ENCODE measurements at regions not wholly inside any gene's neighbourhood (a gene's known extent, or its start where the extent isn't known, plus 50 kb on each side); places are given as distances from the start of the nearest gene placed in this dataset.

GRCh38 chr11:109828387-109828786 is 264.8 kb upstream of the ZC3H12C start:
- no peak overlapping the region for H3K4me3 ChIP-seq (ENCODE audit: low read depth, low read length)
- DNase-seq (ENCODE audit: low read depth), result no peak

- DNase-seq (ENCODE audit: low read depth), result no peak
- no peak overlapping the region for H3K4me3 ChIP-seq (ENCODE audit: low read depth, low read length)
Measured at GRCh38 chr11:109838026-109838425, 255.2 kb upstream of the ZC3H12C start.

- no peak overlapping the region for H3K4me3 ChIP-seq (ENCODE audit: low read depth, low read length)
- peak; percentile 7 for DNase-seq (ENCODE audit: low read depth)
Measured at GRCh38 chr11:109845437-109845836, 247.8 kb upstream of the ZC3H12C start.

GRCh38 chr11:109847621-109848020 is 245.6 kb upstream of the ZC3H12C start:
- H3K4me3 ChIP-seq (ENCODE audit: low read depth, low read length), result no peak overlapping the region
- DNase-seq (ENCODE audit: low read depth), result no peak

GRCh38 chr11:109849051-109849450 is 244.1 kb upstream of the ZC3H12C start:
- H3K4me3 ChIP-seq (ENCODE audit: low read depth, low read length), result no peak overlapping the region
- DNase-seq (ENCODE audit: low read depth), result no peak

GRCh38 chr11:109849946-109850345 is 243.2 kb upstream of the ZC3H12C start:
- DNase-seq (ENCODE audit: low read depth), result no peak
- no peak overlapping the region for H3K4me3 ChIP-seq (ENCODE audit: low read depth, low read length)

GRCh38 chr11:109851780-109852390 is 241.3 kb upstream of the ZC3H12C start:
- H3K4me3 ChIP-seq (ENCODE audit: low read depth, low read length), result no peak overlapping the region
- peak; percentile 22 for DNase-seq (ENCODE audit: low read depth)

- H3K4me3 ChIP-seq (ENCODE audit: low read depth, low read length), result no peak overlapping the region
- peak; percentile 48 for DNase-seq (ENCODE audit: low read depth)
Measured at GRCh38 chr11:109853156-109853776, 239.9 kb upstream of the ZC3H12C start.

- no peak overlapping the region for H3K4me3 ChIP-seq (ENCODE audit: low read depth, low read length)
- no peak for DNase-seq (ENCODE audit: low read depth)
Measured at GRCh38 chr11:109854731-109855130, 238.5 kb upstream of the ZC3H12C start.

GRCh38 chr11:109856928-109857327 is 236.3 kb upstream of the ZC3H12C start:
- DNase-seq (ENCODE audit: low read depth), result no peak
- no peak overlapping the region for H3K4me3 ChIP-seq (ENCODE audit: low read depth, low read length)

GRCh38 chr11:109857637-109858036 is 235.6 kb upstream of the ZC3H12C start:
- H3K4me3 ChIP-seq (ENCODE audit: low read depth, low read length), result no peak overlapping the region
- no peak for DNase-seq (ENCODE audit: low read depth)

- H3K4me3 ChIP-seq (ENCODE audit: low read depth, low read length), result no peak overlapping the region
- DNase-seq (ENCODE audit: low read depth), result no peak
Measured at GRCh38 chr11:109858152-109858551, 235.0 kb upstream of the ZC3H12C start.

- peak; percentile 10 for DNase-seq (ENCODE audit: low read depth)
- H3K4me3 ChIP-seq (ENCODE audit: low read depth, low read length), result no peak overlapping the region
Measured at GRCh38 chr11:109859045-109859724, 234.0 kb upstream of the ZC3H12C start.

GRCh38 chr11:109862835-109863234 is 230.4 kb upstream of the ZC3H12C start:
- H3K4me3 ChIP-seq (ENCODE audit: low read depth, low read length), result no peak overlapping the region
- DNase-seq (ENCODE audit: low read depth), result no peak

- H3K4me3 ChIP-seq (ENCODE audit: low read depth, low read length), result no peak overlapping the region
- DNase-seq (ENCODE audit: low read depth), result no peak
Measured at GRCh38 chr11:109864151-109864661, 229.0 kb upstream of the ZC3H12C start.

- no peak overlapping the region for H3K4me3 ChIP-seq (ENCODE audit: low read depth, low read length)
- DNase-seq (ENCODE audit: low read depth), result peak; percentile 77
Measured at GRCh38 chr11:109864834-109865547, 228.2 kb upstream of the ZC3H12C start.

- DNase-seq (ENCODE audit: low read depth), result no peak
- H3K4me3 ChIP-seq (ENCODE audit: low read depth, low read length), result no peak overlapping the region
Measured at GRCh38 chr11:109865548-109866186, 227.5 kb upstream of the ZC3H12C start.

- no peak overlapping the region for H3K4me3 ChIP-seq (ENCODE audit: low read depth, low read length)
- no peak for DNase-seq (ENCODE audit: low read depth)
Measured at GRCh38 chr11:109867784-109868183, 225.4 kb upstream of the ZC3H12C start.

GRCh38 chr11:109869536-109869935 is 223.7 kb upstream of the ZC3H12C start:
- DNase-seq (ENCODE audit: low read depth), result no peak
- H3K4me3 ChIP-seq (ENCODE audit: low read depth, low read length), result no peak overlapping the region

- H3K4me3 ChIP-seq (ENCODE audit: low read depth, low read length), result no peak overlapping the region
- no peak for DNase-seq (ENCODE audit: low read depth)
Measured at GRCh38 chr11:109870297-109870696, 222.9 kb upstream of the ZC3H12C start.
